Panc1 (cell line): ENCODE measurements at regions not wholly inside any gene's neighbourhood (a gene's known extent, or its start where the extent isn't known, plus 50 kb on each side); places are given as distances from the start of the nearest gene placed in this dataset.

Experiments
- ATAC-seq: fragments of 200-7000 bp; cut with Tn5 transposase; 2 replicates; pipeline ENCODE4 v1.9.1; 2020; ENCODE audit warnings: mild to moderate bottlenecking, moderate library complexity
- BruUV-seq: library from RNA; stranded (reverse); fragments of 400-500 nt; replicated peaks from 2 replicates; lab custom pipeline; 2021; lab: Mats Ljungman, UMichigan
- CTCF ChIA-PET: fragments of 300-600 bp; sonication (Branson Sonifier 250); formaldehyde crosslinking; loops from one replicate; lab custom pipeline; 2022; ENCODE audit warnings: antibody characterized with exemption; lab: Charles Lee
- POLR2A ChIA-PET: fragments of 300-600 bp; sonication (Branson Sonifier 250); formaldehyde crosslinking; loops from one replicate; lab custom pipeline; 2022; ENCODE audit warnings: antibody characterized with exemption; lab: Charles Lee
- DNase-seq: peaks from one replicate; pipeline ENCODE4 v3.0.0-alpha.2; 2010; ENCODE audit warnings: low read depth, low spot score
- H3K27ac ChIP-seq: 2 replicates; pipeline ENCODE4 v1.5.1; 2011; ENCODE audit warnings: mild to moderate bottlenecking, low read length, inconsistent platforms
- H3K27me3 ChIP-seq: fragments of 200-500 bp; sonication (Bioruptor generic); 2 replicates; pipeline ENCODE4 v1.6.0; 2014; ENCODE audit warnings: low read length, inconsistent platforms; ENCODE audit not compliant: control insufficient read depth, insufficient read depth
- H3K36me3 ChIP-seq: fragments of 200-500 bp; sonication (Bioruptor generic); 2 replicates; pipeline ENCODE4 v1.5.1; 2014; ENCODE audit warnings: inconsistent platforms, mild to moderate bottlenecking, low read length, moderate library complexity; ENCODE audit not compliant: control insufficient read depth, insufficient read depth
- H3K4me1 ChIP-seq: 2 replicates; pipeline ENCODE4 v1.5.1; 2011; ENCODE audit warnings: inconsistent platforms, mild to moderate bottlenecking, low read length, moderate library complexity; ENCODE audit not compliant: control insufficient read depth, insufficient read depth
- H3K4me3 ChIP-seq, 2 experiments: 2 replicates each; pipeline ENCODE4 v1.5.1; 2011 to 2012; ENCODE audit warnings: low read depth in 2 of 2, low read length in 2 of 2, mild to moderate bottlenecking in 2 of 2, inconsistent platforms in 1 of 2, moderate library complexity in 1 of 2
- H3K9me3 ChIP-seq: fragments of 200-500 bp; sonication (Bioruptor generic); 2 replicates; pipeline ENCODE4 v1.5.1; 2014; ENCODE audit warnings: low read depth, mild to moderate bottlenecking, inconsistent platforms, low read length, moderate library complexity; ENCODE audit not compliant: control insufficient read depth, insufficient read depth
- CTCF ChIP-seq: fragments of 450-650 bp; IDR thresholded peaks from 2 replicates; pipeline ENCODE4 v1.5.1; 2017; ENCODE audit warnings: mild to moderate bottlenecking
- POLR2AphosphoS5 ChIP-seq: IDR thresholded peaks from 2 replicates; pipeline ENCODE4 v1.6.1; 2012; ENCODE audit warnings: mild to moderate bottlenecking, low read depth, low read length, moderate library complexity
- REST ChIP-seq, 2 experiments: IDR thresholded peaks; 2 replicates each; pipeline ENCODE4 v1.6.1; 2011 to 2012; ENCODE audit warnings: low read depth in 2 of 2, control low read depth in 1 of 2, low read length in 1 of 2, mild to moderate bottlenecking in 1 of 2, moderate library complexity in 1 of 2; ENCODE audit not compliant: insufficient read depth in 1 of 2
- SIN3A ChIP-seq: IDR thresholded peaks from 2 replicates; pipeline ENCODE4 v1.6.1; 2012; ENCODE audit warnings: low read depth, mild to moderate bottlenecking, low read length, moderate library complexity, borderline replicate concordance; ENCODE audit not compliant: insufficient read depth
- TCF7L2 ChIP-seq: IDR thresholded peaks from 2 replicates; pipeline ENCODE4 v1.6.1; 2011; ENCODE audit warnings: mild to moderate bottlenecking, low read depth, low read length, inconsistent platforms
- in situ Hi-C: cut with HindIII; loops from 2 replicates; pipeline ENCODE4 v1.10.0; 2016; ENCODE audit warnings: low sequenced_read_pairs, low pct_unique_long_range_greater_than_20kb
- intact Hi-C: fragments of 100-400 bp; cut with micrococcal nuclease; formaldehyde crosslinking; loops from one replicate; pipeline ENCODE4 v1.10.0; 2022; ENCODE audit not compliant: unreplicated experiment

- CTCF ChIA-PET = no interaction called here
- no peak for DNase-seq
- no peaks in the 10 kb centered on the region for H3K27me3 ChIP-seq
These were observed 158.3 kb upstream of the HES1 start for GRCh38 chr3:193977622-193978021.

GRCh38 chr3:193978030-193978429 is 157.9 kb upstream of the HES1 start:
- H3K27ac ChIP-seq = no peak overlapping the region
- intact Hi-C loops = loop anchor here (10.0 kb wide), 1 partner anchor 157 kb away; the partner anchor contains the start of gene HES1
- DNase-seq (no peak), ATAC-seq (no peak)
- in situ Hi-C loops = no loop called here
- BruUV-seq = no TSS peak
- peaks cover 5% of the 10 kb centered on the region; the same call in 1 of the 2 replicates for H3K4me1 ChIP-seq
- H3K4me3 ChIP-seq = no peak overlapping the region
- H3K36me3 ChIP-seq = no peaks in the 10 kb centered on the region
- H3K9me3 ChIP-seq = no peaks in the 10 kb centered on the region
- POLR2A ChIA-PET = interaction anchor here (0.7 kb wide), 1 partner anchor 8 kb away, joined by 3 read pairs; no protein-coding TSS in a partner anchor
- CTCF ChIA-PET = no interaction called here
- H3K27me3 ChIP-seq = no peaks in the 10 kb centered on the region
- TF ChIP-seq TCF7L2 (no peak), REST (IDR thresholded peaks at IDR 0.05; ENCODE audit: insufficient read depth in 1 of 2, low read depth in 2 of 2, low read length in 1 of 2) (no peak), POLR2AphosphoS5 (no peak), CTCF (no peak), SIN3A (no peak)

More at GRCh38 chr3:193977622-193978021, 158.3 kb upstream of the HES1 start:
- intact Hi-C loops = loop anchor here (10.0 kb wide), 1 partner anchor 157 kb away; the partner anchor contains the start of gene HES1
- Histone ChIP-seq H3K27ac (no peak overlapping the region), H3K4me3 (no peak overlapping the region), H3K4me1 (peaks cover 5% of the 10 kb centered on the region; the same call in 1 of the 2 replicates), H3K36me3 (no peaks in the 10 kb centered on the region), H3K9me3 (no peaks in the 10 kb centered on the region)
- POLR2A ChIA-PET = no interaction called here
- no peak for ATAC-seq
- in situ Hi-C loops = no loop called here
- BruUV-seq = no TSS peak
- no peak for TF ChIP-seq POLR2AphosphoS5
- no peak for TF ChIP-seq SIN3A
- no peak for TF ChIP-seq REST (IDR thresholded peaks at IDR 0.05; ENCODE audit: insufficient read depth in 1 of 2, low read depth in 2 of 2, low read length in 1 of 2)
- no peak for TF ChIP-seq TCF7L2
- TF ChIP-seq CTCF = no peak
